GM19395 (cell line): ENCODE measurements at regions not wholly inside any gene's neighbourhood (a gene's known extent, or its start where the extent isn't known, plus 50 kb on each side); places are given as distances from the start of the nearest gene placed in this dataset.
"Not testable (repeated sequence)": the region's sequence is repeated elsewhere in the genome, so short reads cannot be mapped to it uniquely, and the experiment has no call there.

Experiments
- ATAC-seq: cut with Tn5 transposase; IDR thresholded peaks from one replicate; pipeline ENCODE4 v1.9.1; 2021; ENCODE audit warnings: mild to moderate bottlenecking, moderate library complexity; ENCODE audit not compliant: unreplicated experiment

DNA sequence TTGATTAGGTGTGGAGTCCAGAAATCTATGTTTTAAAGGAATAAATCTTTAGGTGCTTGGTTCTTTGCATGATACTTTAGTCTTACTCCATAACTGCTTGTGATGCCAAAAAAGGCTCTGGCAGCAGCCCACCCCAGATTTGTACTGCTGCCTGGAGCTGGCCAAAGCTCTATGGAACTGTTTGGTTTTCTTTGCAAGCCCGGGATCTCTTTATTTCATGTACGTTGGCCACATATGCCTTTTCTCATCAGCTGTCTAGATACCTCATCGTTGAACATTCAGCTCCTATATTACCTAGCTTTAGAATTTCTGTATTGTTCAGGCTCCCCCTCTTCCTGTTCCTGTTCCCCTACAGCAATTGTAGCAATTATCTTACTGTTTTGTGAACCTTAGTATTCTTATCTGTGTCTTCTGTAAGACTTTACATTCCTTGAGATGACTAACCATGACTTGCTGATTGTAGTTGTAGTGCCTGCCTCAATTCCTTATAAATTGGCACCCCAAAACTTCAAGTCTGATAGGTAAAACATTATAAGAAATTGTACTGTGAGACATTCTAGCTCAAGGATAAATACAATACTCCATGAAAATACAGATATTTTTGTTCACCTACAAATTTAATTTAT is 199.4 kb upstream of the GPRIN3 start:
- no peak for ATAC-seq

DNA sequence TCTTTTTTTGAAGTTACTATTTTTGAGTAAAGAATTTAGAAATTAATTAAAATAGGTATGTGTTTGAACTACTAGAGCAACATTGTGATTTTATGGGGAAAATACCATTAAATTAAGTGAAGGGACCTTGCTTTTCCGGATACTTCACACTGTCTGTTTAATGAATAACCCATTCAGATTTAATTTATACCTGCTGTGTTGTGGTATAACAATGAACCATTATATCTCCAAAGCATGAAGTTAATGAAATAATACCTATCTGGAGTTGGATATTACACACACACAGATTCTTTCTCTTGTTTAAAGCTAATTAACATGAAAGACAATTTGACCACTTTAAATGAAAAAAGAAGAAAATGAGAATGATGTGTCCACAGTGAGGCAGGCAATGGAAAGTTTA is 195.0 kb upstream of the GPRIN3 start:
- no peak for ATAC-seq

- ATAC-seq: no peak
Observed at GRCh38 chr4:89497517-89498308, 190.1 kb upstream of the GPRIN3 start.

DNA sequence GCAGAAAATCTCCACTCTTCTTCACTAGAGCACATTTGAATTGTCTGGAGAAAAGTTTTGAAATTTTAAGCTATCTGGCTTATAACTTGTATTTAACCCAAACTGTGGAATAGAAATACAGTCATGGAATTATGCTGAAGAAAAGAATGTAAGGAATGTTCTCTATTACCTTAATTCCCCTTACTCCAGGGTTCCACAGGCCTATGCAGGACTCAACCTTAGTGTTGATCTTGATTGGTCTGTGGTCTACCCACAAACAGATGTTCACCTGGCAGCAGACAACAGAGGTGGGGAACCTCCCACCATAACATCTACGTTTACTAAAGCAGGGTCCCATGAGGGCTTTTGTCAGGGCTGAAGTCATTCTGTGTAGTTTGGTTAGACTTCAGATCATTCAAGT is 189.3 kb upstream of the GPRIN3 start:
- no peak for ATAC-seq

DNA sequence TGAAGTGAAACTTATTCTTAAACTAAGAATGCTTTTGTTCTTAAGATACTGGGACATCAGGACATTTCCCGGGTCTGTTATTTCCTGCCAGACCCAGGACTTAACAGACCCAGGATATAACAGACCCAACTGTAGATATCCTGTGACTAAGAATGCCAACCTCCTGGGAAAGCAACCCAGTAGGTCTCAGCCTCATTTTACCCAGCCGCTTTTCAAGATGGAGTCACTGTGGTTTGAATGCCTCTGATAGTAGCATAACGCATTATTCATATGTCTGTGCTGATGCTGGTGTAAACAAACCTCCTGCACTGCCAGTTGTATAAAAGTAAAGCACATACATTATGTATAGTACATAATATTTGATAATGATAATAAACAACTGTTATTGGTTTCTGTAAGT is 185.8 kb upstream of the GPRIN3 start:
- no peak for ATAC-seq

- ATAC-seq: no peak
Observed at GRCh38 chr4:89492581-89493071, 185.0 kb upstream of the GPRIN3 start.

- no peak for ATAC-seq
Observed at GRCh38 chr4:89491761-89492160, 184.2 kb upstream of the GPRIN3 start.

GRCh38 chr4:89489921-89490431 is 182.4 kb upstream of the GPRIN3 start:
- not testable (repeated sequence) for ATAC-seq

DNA sequence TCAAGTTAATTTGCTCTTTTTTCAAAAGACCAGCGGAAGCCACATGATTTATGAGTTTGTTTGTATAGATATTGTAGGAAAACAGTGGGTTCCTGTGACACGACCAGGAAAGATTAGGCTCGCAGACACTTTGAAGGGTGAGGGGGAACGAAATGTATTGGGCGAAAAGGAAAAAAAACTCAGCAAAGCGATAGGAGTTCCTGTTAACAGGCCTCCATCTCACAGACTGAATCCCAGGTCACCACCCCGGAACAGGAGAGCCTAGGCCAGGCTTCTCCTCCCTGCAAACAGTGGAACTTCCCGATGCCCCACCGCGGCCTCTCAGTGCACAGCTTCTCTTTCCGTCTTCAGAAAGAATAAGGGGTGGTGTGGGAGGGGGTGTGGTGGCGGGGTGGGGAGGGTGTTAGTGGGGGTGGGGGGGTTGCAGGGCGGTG is 181.8 kb upstream of the GPRIN3 start:
- ATAC-seq: no peak

DNA sequence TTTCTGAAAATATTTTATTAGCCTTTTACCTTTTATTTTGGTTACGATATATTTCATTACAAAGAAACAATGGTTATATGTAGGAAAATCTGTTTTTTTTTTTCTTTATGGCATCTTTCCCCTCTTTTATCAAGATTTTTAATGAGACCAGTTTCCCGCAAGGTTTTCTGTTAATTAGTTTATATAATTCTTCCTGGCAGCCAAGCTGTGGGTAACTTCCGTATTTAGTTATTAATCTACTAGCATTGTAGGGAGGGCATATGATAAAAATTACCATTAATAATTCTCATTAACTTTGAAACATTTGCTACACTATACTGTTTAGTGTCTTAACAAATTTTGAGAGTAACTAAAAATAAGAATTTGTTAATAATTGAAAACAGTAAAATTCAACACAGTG is 181.1 kb upstream of the GPRIN3 start:
- ATAC-seq: no peak

DNA sequence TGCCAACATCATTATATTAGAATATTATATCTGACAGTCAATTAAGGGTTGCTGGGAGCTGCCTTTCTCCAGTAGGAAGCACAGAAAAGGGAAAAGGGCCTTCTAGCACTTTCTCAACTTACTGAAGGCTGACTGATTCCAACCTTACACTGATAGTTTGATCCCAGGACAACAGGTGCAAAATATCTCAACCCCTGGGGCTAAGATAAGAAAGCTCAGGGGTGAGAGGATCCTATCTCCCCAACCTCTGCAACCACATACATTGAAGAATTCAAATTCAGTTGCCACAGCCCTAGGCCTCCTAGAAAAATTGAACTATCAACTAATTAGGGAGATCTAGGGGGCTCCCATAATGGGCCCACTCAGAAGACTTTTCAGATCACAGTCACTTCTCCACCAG is 179.1 kb upstream of the GPRIN3 start:
- no peak for ATAC-seq

GRCh38 chr4:89486042-89486441 is 178.4 kb upstream of the GPRIN3 start:
- no peak for ATAC-seq

- ATAC-seq: no peak
Observed at GRCh38 chr4:89483833-89484232, 176.2 kb upstream of the GPRIN3 start.

- ATAC-seq: no peak
Observed at GRCh38 chr4:89482926-89483595, 175.5 kb upstream of the GPRIN3 start.

- ATAC-seq: peak; percentile 92
Observed at GRCh38 chr4:89482251-89482650, 174.7 kb upstream of the GPRIN3 start.

- ATAC-seq: peak; percentile 97
Observed at GRCh38 chr4:89469930-89470375, 162.4 kb upstream of the GPRIN3 start.

DNA sequence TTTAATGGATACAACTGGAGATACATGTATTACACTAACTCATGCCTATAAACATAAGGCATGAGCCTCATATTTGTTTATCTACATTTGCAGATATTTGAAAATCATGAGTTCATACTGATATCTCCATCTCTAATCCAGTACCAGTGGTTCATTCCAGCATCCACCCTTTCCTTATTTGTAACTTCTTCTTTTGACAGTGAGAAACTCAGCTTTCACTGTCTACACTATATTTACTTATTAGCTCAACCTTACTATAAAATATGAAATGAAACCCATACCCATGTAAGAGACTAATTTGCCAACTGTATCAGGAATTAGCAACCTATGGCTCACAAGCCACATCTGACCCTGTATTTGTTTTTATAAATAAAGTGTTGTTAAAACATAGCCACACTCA is 161.9 kb upstream of the GPRIN3 start:
- ATAC-seq: peak; percentile 4

DNA sequence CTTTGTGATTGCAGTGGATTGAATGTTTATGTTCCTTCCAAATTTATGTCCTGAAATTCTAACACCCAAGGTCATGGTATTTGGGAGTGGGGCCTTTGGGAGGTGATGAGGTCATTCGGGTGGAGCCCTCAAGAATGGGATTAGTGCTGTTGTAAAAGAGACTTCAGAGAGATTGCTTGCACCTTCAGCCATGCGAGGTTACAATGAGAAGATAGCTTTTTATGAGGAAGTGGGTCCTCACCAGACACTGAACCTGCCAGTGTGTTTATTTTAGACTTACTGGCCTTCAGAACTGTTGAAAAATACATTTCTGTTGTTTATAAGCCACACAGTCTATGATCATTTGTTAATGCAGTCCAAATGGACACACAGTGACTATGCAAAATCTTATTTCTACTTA is 161.0 kb upstream of the GPRIN3 start:
- no peak for ATAC-seq

DNA sequence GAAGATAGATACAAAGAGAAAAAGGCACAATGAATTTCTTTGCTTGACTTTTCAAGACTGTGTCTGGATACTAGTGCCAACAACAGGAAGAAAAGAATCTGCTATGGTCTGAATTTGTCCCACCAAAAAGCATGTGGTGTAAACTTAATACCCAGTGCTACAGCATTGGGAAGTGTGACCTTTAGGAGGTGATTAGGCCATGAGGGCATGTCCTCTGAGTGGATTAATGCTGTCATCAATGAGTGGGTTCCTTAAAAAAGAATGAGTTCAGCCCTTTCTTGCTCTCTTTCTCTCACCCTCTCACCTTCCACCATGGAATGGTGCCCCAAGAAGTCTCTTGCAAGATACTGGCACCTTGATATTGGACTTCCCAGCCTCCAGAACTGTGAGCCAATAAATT is 155.7 kb upstream of the GPRIN3 start:
- no peak for ATAC-seq

DNA sequence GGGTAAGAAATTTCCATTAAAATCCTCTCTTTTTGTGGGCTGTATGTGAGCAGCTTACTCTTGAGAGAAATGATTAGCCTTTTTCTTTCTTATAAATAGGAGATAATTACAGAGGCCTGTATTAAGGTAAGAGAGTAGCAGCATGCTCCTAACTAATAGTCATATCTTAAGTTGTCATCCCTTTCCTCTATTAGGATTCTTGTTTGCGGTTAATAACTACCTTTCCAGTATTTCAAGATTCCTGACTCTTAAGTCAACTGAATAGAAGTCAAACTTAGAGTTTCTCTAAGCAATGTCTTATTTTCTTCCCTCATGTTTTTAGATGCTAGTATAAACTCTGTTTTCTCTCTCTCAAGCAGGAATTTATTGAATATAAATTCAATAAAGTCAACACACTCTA is 139.9 kb upstream of the GPRIN3 start:
- ATAC-seq: no peak

- ATAC-seq: no peak
Observed at GRCh38 chr4:89446193-89446592, 138.6 kb upstream of the GPRIN3 start.

- no peak for ATAC-seq
Observed at GRCh38 chr4:89439533-89439932, 131.9 kb upstream of the GPRIN3 start.
